ENCODE measurements at regions not wholly inside any gene's neighbourhood (a gene's known extent, or its start where the extent isn't known, plus 50 kb on each side); places are given as distances from the start of the nearest gene placed in this dataset.

DNA sequence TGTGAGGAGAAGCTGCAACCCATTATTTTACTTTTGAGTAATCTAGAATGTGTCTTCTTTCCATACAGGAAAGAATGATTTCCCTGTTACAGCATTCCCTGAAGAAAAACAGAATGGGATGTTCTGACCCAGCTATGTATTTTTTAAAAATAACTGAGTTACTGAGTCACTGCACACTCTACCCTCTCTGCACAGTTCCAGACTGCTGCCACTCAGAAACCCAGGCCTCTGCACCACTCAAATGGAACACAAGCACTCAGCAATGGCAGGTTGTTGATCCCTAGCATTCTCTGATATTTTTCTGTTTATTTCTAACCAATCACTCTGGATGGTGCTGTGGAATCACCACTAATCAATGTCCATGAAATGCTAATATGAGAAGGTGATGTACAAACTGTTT, 1300.0 kb upstream of the FAM98A start:
- H3K36me3 ChIP-seq = no peaks in the 10 kb centered on the region
- H3K4me2 ChIP-seq = no peak overlapping the region
- H3K4me3 ChIP-seq = no peak overlapping the region
- TF ChIP-seq EZH2phosphoT487 (IDR thresholded peaks at IDR 0.05) (no peak), CTCF (IDR thresholded peaks at IDR 0.05) (no peak), EZH2 (IDR thresholded peaks at IDR 0.05) (no peak)
- no peaks in the 10 kb centered on the region for H3K9me3 Mint-ChIP-seq
- no peak overlapping the region for H3K9ac ChIP-seq
- no peaks in the 10 kb centered on the region for H3K27me3 Mint-ChIP-seq (ENCODE audit: insufficient read depth, low read depth)
- H3K4me1 ChIP-seq = peaks cover 8% of the 10 kb centered on the region
- H3K27ac ChIP-seq = no peak overlapping the region
- no peaks in the 10 kb centered on the region for H3K4me1 Mint-ChIP-seq
- H4K20me1 ChIP-seq (ENCODE audit: low read depth) = no peaks in the 10 kb centered on the region
- H3F3A ChIP-seq (ENCODE audit: low read depth) = no peaks in the 10 kb centered on the region
- H3K9me3 ChIP-seq (ENCODE audit: low read depth) = no peaks in the 10 kb centered on the region
- H3K27me3 ChIP-seq = no peaks in the 10 kb centered on the region
- no peak overlapping the region for H3K4me3 Mint-ChIP-seq
- H2AFZ ChIP-seq (replicated peaks) = no peak overlapping the region
- no peak overlapping the region for H3K27ac Mint-ChIP-seq
- no peaks in the 10 kb centered on the region for H3K36me3 Mint-ChIP-seq
- no peak for DNase-seq (ENCODE audit: low spot score)
- no peaks in the 10 kb centered on the region for H3K79me2 ChIP-seq (ENCODE audit: low read depth)

DNA sequence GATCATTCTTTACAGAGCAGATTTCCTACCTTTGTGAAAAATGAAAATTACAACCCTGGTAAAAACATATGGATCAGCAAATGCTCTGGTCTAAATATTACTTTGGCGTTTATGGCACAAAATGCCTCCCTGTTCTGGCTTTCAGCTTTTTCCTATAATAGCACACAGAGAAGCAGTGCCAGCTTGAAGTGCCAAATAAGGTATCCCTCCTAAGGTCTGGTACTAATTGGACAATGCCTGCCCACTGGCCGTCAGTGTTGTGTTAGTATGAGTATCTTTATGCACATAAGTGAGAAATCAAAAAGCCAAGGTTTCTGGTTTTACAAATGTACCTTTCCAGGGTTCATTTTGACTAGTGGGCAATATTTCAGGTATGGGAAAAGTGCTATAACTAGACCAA, 1293.7 kb upstream of the FAM98A start:
- H3K9ac ChIP-seq = no peak overlapping the region
- no peaks in the 10 kb centered on the region for H4K20me1 ChIP-seq (ENCODE audit: low read depth)
- no peaks in the 10 kb centered on the region for H3F3A ChIP-seq (ENCODE audit: low read depth)
- no peak overlapping the region for H2AFZ ChIP-seq (replicated peaks)
- H3K4me3 Mint-ChIP-seq = no peak overlapping the region
- no peaks in the 10 kb centered on the region for H3K36me3 Mint-ChIP-seq
- no peaks in the 10 kb centered on the region for H3K27me3 Mint-ChIP-seq (ENCODE audit: insufficient read depth, low read depth)
- no peaks in the 10 kb centered on the region for H3K9me3 ChIP-seq (ENCODE audit: low read depth)
- H3K27ac Mint-ChIP-seq = no peak overlapping the region
- no peaks in the 10 kb centered on the region for H3K9me3 Mint-ChIP-seq
- no peak overlapping the region for H3K27ac ChIP-seq
- no peaks in the 10 kb centered on the region for H3K36me3 ChIP-seq
- no peak overlapping the region for H3K4me3 ChIP-seq
- no peak overlapping the region for H3K4me2 ChIP-seq
- peaks cover 12% of the 10 kb centered on the region for H3K4me1 ChIP-seq
- H3K27me3 ChIP-seq = no peaks in the 10 kb centered on the region
- H3K79me2 ChIP-seq (ENCODE audit: low read depth) = no peaks in the 10 kb centered on the region
- TF ChIP-seq EZH2phosphoT487 (IDR thresholded peaks at IDR 0.05) = no peak
- TF ChIP-seq EZH2 (IDR thresholded peaks at IDR 0.05) = no peak
- no peak for TF ChIP-seq CTCF (IDR thresholded peaks at IDR 0.05)
- H3K4me1 Mint-ChIP-seq = no peaks in the 10 kb centered on the region
- DNase-seq (ENCODE audit: low spot score) = no peak

- Mint-ChIP-seq H3K9me3 (no peaks in the 10 kb centered on the region), H3K27ac (no peak overlapping the region), H3K4me1 (no peaks in the 10 kb centered on the region), H3K27me3 (ENCODE audit: insufficient read depth, low read depth) (peaks cover 2% of the 10 kb centered on the region), H3K36me3 (no peaks in the 10 kb centered on the region), H3K4me3 (no peak overlapping the region)
- H3K36me3 ChIP-seq = no peaks in the 10 kb centered on the region
- no peak for DNase-seq (ENCODE audit: low spot score)
- H2AFZ ChIP-seq (replicated peaks) = no peak overlapping the region
- no peak overlapping the region for H3K9ac ChIP-seq
- no peaks in the 10 kb centered on the region for H3K27me3 ChIP-seq
- H3F3A ChIP-seq (ENCODE audit: low read depth) = no peaks in the 10 kb centered on the region
- H3K79me2 ChIP-seq (ENCODE audit: low read depth) = no peaks in the 10 kb centered on the region
- H3K9me3 ChIP-seq (ENCODE audit: low read depth) = no peaks in the 10 kb centered on the region
- H3K4me1 ChIP-seq = peaks cover 6% of the 10 kb centered on the region
- H4K20me1 ChIP-seq (ENCODE audit: low read depth) = no peaks in the 10 kb centered on the region
- TF ChIP-seq CTCF (IDR thresholded peaks at IDR 0.05) = no peak
- TF ChIP-seq EZH2 (IDR thresholded peaks at IDR 0.05) = no peak
- no peak for TF ChIP-seq EZH2phosphoT487 (IDR thresholded peaks at IDR 0.05)
- H3K27ac ChIP-seq = no peak overlapping the region
- no peak overlapping the region for H3K4me3 ChIP-seq
- H3K4me2 ChIP-seq = no peak overlapping the region
Measured at GRCh38 chr2:34892256-34892655, 1293.2 kb upstream of the FAM98A start.

All from neural progenitor cell (in vitro differentiated cells).